ENCODE measurements at regions not wholly inside any gene's neighbourhood (a gene's known extent, or its start where the extent isn't known, plus 50 kb on each side); places are given as distances from the start of the nearest gene placed in this dataset.

DNA sequence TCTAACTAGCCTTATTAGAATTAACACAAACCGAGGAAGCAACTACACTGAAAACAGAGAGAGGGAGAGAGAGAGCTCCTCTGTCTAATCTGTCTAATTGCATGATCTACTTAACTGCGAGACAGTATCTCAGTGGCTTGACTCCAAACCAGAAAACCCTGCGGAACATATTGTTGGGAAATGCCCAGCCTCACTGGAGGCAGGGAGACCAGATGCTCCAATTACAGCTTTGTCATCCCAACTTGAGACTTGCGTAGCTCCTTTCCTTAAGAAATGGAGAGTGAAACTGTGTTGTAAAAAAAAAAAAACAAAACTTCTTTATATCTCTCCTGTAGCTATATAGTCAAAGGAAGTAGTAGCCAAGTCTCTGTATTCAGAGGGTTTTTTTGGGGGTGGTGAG is 52.0 kb upstream of the ZNRF2 start:
- H2BK5ac ChIP-seq (ENCODE audit: low read depth, low read length): no peak overlapping the region
- H3K9ac ChIP-seq (replicated peaks in 1 of 4; ENCODE audit: extremely low read depth in 1 of 4, low read depth in 3 of 4, low read length in 3 of 4): no peak overlapping the region
- H4K8ac ChIP-seq (ENCODE audit: extremely low read depth, insufficient read depth, low read length): no peak overlapping the region
- H3K4ac ChIP-seq (replicated peaks; ENCODE audit: insufficient read length, low read depth, low read length): no peak overlapping the region
- DNase-seq (ENCODE audit: low read depth in 1 of 2, low spot score in 2 of 2) (no peak), FAIRE-seq (no peak)
- no peak overlapping the region for H2BK12ac ChIP-seq (ENCODE audit: low read depth, low read length)
- H3K27ac ChIP-seq (ENCODE audit: low read depth, low read length): no peak overlapping the region
- H3K23ac ChIP-seq (ENCODE audit: insufficient read length): no peak overlapping the region
- H3K14ac ChIP-seq (ENCODE audit: insufficient read length): no peak overlapping the region
- no peak overlapping the region for H2AK5ac ChIP-seq (ENCODE audit: low read depth, low read length)
- H3K4me1 ChIP-seq (replicated peaks in 1 of 4; ENCODE audit: control insufficient read depth in 3 of 4, insufficient read depth in 4 of 4, low read length in 3 of 4): no peaks in the 10 kb centered on the region
- no peaks in the 10 kb centered on the region for H3K23me2 ChIP-seq (ENCODE audit: low read depth, low read length)
- H3K79me1 ChIP-seq (ENCODE audit: low read depth, low read length): no peaks in the 10 kb centered on the region
- no peaks in the 10 kb centered on the region for H4K20me1 ChIP-seq (replicated peaks in 1 of 2; ENCODE audit: control insufficient read depth in 1 of 2, insufficient read depth in 2 of 2, low read length in 2 of 2)
- no peak overlapping the region for H4K91ac ChIP-seq (replicated peaks; ENCODE audit: insufficient read length, low read length)
- H3K56ac ChIP-seq (replicated peaks; ENCODE audit: insufficient read length, low read depth, low read length): no peak overlapping the region
- ChIA-PET POLR2A (ENCODE audit: partially characterized antibody) (no interaction called here), CTCF (ENCODE audit: partially characterized antibody) (interaction anchor here (0.6 to 1.2 kb wide), 3 partner anchors 25 to 68 kb away, joined by 3 to 5 read pairs (median 4); no protein-coding TSS in a partner anchor)
- H2BK20ac ChIP-seq (ENCODE audit: low read length): no peak overlapping the region
- H4K5ac ChIP-seq (ENCODE audit: insufficient read length, low read depth, low read length): no peak overlapping the region
- H3K4me3 ChIP-seq (ENCODE audit: extremely low read depth in 1 of 4, insufficient read depth in 2 of 4, low read depth in 3 of 4, low read length in 4 of 4): no peak overlapping the region
- no peaks in the 10 kb centered on the region for H3K9me3 ChIP-seq (ENCODE audit: insufficient read depth in 2 of 2, low read depth in 1 of 2, low read length in 1 of 2)
- H3K18ac ChIP-seq (ENCODE audit: extremely low read depth, low read length): no peak overlapping the region
- no peaks in the 10 kb centered on the region for H3K36me3 ChIP-seq (ENCODE audit: control insufficient read depth in 2 of 4, insufficient read depth in 4 of 4, low read length in 3 of 4)
- no peak overlapping the region for H3K4me2 ChIP-seq (ENCODE audit: insufficient read depth in 1 of 2, low read depth in 2 of 2, low read length in 2 of 2)
- no peaks in the 10 kb centered on the region for H3K79me2 ChIP-seq (ENCODE audit: control insufficient read depth in 1 of 2, insufficient read depth in 2 of 2, low read length in 2 of 2)
- WGBS, 2 experiments (ENCODE audit: extremely low coverage in 1 of 2, insufficient coverage in 1 of 2, insufficient read length in 1 of 2, insufficient replicate concordance in 2 of 2, low coverage in 1 of 2, low lambda C conversion rate in 2 of 2, missing lambda C conversion rate in 1 of 2): 90% methylated on average over 4 of the region's 4 CpGs; no CpG with 5 or more reads in 1 of the 2 experiments
- H2BK120ac ChIP-seq (replicated peaks; ENCODE audit: low read depth, low read length): no peak overlapping the region
- no peaks in the 10 kb centered on the region for H3K27me3 ChIP-seq (replicated peaks in 1 of 4; ENCODE audit: control insufficient read depth in 3 of 4, extremely low read depth in 1 of 4, insufficient read depth in 3 of 4, low read length in 3 of 4)
- H2BK15ac ChIP-seq (ENCODE audit: low read length): no peak overlapping the region
- H2AFZ ChIP-seq (ENCODE audit: low read length): no peak overlapping the region
- TF ChIP-seq YY1 (IDR thresholded peaks at IDR 0.05; ENCODE audit: low read depth, low read length): no peak
- no peak for TF ChIP-seq RNF2 (IDR thresholded peaks at IDR 0.05; ENCODE audit: borderline replicate concordance, low read depth, low read length, missing control alignments, poor library complexity, severe bottlenecking)
- TF ChIP-seq ATF2 (IDR thresholded peaks at IDR 0.05; ENCODE audit: low read length): no peak
- no peak for TF ChIP-seq NANOG (IDR thresholded peaks at IDR 0.05; ENCODE audit: insufficient read depth, low read depth, low read length, poor library complexity, severe bottlenecking)
- no peak for TF ChIP-seq GTF2F1 (IDR thresholded peaks at IDR 0.05; ENCODE audit: borderline replicate concordance, low read depth, low read length)
- no peak for TF ChIP-seq TCF12 (IDR thresholded peaks at IDR 0.05; ENCODE audit: low read depth, low read length)
- no peak for TF ChIP-seq SUZ12 (IDR thresholded peaks at IDR 0.05; ENCODE audit: low read length)
- no peak for TF ChIP-seq TAF1 (IDR thresholded peaks at IDR 0.05; ENCODE audit: low read depth, low read length)
- no peak for TF ChIP-seq ATF3 (IDR thresholded peaks at IDR 0.05; ENCODE audit: insufficient read depth, low read depth, low read length)
- no peak for TF ChIP-seq SAP30 (IDR thresholded peaks at IDR 0.05; ENCODE audit: insufficient read depth, insufficient replicate concordance, low read length)
- TF ChIP-seq SIN3A (conservative IDR thresholded peaks at IDR 0.05 in 1 of 2, IDR thresholded peaks at IDR 0.05 in 1 of 2; ENCODE audit: low read depth in 1 of 2, low read length in 2 of 2): no peak

Data from H1 (cell line).